ENCODE measurements at regions not wholly inside any gene's neighbourhood (a gene's known extent, or its start where the extent isn't known, plus 50 kb on each side); places are given as distances from the start of the nearest gene placed in this dataset.

DNA sequence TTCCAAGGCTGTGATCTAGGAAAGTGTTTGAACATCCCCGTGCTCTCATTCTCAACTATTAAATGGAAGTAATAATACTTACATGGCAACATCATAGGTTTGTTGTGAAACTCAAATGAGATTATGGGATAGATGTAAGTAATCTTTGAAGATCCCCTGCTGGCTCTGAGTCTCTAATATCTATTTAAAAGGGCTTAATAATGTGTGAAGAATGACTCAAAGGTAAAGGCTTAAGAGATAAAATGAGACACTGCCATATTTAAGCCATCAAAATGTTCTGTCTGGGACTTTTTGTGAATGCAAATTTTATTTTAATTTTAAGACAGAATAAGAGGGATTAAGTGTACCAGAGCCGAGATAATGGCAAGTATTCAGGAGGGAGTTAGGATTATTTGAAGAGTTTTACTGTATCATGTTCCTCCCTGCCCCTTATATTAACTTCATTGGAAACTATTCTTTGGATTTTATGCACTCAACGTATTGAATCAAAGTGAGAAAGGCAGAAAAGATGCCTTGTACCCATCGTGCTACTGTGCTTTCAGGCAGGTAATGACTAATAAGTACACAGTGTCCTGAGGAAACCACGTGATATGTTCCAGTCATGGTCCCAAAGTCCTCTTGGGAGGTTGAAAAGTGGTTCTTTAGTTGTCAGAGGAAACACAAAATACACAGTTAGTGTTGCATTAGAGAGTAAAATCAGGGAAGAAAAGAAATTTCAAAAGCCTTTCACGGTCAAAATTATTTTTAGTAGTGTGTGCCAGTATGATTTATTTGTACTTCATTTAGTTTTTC is 192.4 kb downstream of the RBM46 start:
- TF ChIP-seq, protein P1, sequence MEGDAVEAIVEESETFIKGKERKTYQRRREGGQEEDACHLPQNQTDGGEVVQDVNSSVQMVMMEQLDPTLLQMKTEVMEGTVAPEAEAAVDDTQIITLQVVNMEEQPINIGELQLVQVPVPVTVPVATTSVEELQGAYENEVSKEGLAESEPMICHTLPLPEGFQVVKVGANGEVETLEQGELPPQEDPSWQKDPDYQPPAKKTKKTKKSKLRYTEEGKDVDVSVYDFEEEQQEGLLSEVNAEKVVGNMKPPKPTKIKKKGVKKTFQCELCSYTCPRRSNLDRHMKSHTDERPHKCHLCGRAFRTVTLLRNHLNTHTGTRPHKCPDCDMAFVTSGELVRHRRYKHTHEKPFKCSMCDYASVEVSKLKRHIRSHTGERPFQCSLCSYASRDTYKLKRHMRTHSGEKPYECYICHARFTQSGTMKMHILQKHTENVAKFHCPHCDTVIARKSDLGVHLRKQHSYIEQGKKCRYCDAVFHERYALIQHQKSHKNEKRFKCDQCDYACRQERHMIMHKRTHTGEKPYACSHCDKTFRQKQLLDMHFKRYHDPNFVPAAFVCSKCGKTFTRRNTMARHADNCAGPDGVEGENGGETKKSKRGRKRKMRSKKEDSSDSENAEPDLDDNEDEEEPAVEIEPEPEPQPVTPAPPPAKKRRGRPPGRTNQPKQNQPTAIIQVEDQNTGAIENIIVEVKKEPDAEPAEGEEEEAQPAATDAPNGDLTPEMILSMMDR (IDR thresholded peaks at IDR 0.05; ENCODE audit: poor library complexity) = no peak
- no peak for TF ChIP-seq EZH2phosphoT487 (IDR thresholded peaks at IDR 0.05; ENCODE audit: low read depth, severe bottlenecking, unreplicated experiment)

All from hepatocyte (in vitro differentiated cells).